GM19238 (cell line): ENCODE measurements at regions not wholly inside any gene's neighbourhood (a gene's known extent, or its start where the extent isn't known, plus 50 kb on each side); places are given as distances from the start of the nearest gene placed in this dataset.

Source experiments
- DNase-seq: peaks from one replicate; pipeline ENCODE4 v3.0.0; 2011; ENCODE audit warnings: low spot score; ENCODE audit not compliant: insufficient read length

DNA sequence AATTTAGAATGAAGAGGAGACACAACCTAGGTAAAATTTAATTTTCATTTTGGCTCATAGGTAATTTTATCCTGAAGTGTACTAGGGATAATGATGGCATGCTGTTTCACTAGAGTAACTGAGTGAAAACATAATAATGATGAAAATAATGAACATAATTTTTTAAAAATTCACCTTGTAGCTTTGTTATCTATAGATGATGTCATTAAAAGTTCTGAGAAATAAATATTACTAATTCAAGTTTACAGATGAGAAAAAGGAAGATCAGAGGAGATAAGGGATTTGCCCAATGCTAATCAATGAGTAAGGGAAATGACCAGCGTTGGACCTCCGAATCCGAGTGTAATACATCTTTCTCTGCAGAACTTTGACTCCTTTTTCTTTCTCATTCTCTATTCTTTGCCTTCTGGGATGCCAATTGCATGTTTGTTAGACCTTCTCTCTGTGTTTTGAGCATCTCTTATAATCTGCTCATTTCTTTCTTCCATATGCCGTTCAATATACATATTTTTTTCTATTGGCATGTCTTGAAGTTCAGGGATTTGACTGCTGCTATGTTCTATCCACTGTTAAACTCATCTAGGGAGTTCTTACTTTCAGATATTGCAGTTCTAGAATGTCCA lies 186.5 kb downstream of the SNX19 start:
- DNase-seq: no peak

GRCh38 chr11:130731401-130731800 lies 184.9 kb downstream of the SNX19 start:
- no peak for DNase-seq

- no peak for DNase-seq
Observed at GRCh38 chr11:130732476-130732875, 183.8 kb downstream of the SNX19 start.

DNA sequence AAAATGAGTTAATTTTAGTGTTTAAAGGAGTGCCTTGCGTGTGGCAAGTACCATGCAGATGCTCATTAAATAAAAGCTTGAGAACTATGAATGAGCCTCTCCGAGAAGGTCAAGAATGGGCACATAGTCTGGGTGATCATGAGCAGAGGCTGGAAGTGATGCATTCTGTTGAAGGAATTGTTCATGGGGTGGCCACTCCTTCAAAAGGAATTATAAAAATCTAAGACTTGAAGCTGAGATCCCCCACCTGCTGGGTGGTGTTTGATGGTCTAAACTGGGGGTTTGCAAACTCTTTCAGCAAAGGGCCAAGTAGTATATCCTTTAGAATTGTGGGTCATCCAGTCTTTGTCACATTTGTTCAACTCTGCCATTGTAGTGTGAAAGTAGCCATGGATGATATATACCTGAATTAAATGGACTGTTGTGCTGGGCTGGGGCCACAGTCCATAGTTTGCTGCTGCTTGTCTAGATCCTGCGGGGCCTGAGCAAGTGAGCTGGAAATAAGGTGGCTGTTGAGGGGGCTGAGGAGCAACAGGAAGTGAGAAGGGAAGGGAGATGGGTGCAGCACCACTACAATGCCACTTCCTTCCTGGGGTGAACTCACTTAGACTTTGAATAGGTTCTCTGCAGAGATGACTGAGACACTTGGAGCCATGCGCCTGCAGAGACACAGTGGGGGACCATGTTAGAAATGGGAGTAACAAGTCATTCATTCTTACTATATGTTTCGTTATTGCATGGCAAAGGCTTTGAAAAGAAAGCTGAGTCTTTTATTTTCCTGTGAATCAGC lies 179.0 kb downstream of the SNX19 start:
- no peak for DNase-seq

DNA sequence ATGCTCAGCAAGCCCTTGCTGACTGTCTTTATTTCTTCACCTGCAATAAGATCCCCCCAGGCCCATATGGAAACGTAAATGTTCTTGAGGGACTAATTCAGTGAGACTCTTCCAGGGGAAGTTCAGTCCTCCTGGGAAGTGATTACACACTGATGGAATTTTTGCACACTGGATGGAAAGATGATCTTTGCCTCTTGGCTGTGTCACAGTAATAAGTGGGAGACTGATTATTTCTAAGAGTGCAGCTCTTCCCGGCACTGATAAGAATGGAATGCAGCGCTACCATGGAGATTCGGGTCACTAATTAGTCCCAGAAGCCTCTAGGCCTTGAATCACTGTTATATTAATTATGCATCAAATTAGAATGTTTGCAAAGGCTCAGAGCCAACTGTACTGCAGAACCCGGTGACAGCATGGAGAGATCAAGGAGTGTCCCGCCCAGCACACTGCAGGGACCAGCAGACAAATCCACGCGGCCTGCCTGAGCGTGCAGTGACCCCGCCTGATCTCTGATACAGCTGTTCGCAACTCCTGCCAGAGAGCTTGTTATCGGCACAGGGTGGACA lies 178.3 kb downstream of the SNX19 start:
- DNase-seq: no peak

GRCh38 chr11:130738611-130739010 lies 177.7 kb downstream of the SNX19 start:
- DNase-seq: no peak

GRCh38 chr11:130740819-130741218 lies 175.5 kb downstream of the SNX19 start:
- DNase-seq: no peak

DNA sequence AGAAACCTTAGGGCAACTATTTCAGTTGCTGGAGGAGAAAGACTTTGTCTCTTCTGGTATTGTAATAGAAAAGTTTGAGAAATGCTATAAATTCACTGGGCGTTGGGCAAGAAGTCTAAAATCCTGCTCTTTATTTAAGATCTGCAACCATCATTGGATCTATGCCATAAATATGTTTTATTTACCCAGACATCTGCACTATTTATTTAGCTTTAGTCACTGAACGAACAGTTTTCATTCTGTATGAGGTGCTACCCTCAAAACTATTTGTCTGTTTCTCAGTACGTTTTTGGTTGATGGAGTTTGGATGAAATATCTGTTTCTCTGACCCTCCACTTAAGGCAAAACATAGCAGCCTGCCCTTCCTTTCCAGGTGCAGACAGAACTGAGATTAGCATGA lies 171.5 kb downstream of the SNX19 start:
- no peak for DNase-seq

DNA sequence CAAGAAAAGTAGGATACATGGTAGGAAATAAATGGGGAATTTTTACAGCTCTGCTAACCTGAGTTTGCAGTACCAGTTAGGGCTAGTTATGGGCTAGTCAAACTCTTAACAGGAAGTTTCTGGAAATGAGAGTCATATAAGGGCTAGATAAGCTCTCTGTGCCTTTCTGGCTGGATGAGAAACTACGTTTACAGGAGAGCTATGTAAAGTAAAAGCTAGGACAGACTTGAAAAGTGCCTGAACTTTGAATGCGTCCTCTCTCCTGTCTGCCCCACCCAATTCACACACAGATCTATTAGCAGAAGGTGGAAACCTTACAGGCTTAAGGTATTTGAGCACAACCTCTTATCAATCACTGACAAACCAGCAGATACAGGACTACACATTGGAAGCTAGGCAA lies 167.1 kb downstream of the SNX19 start:
- no peak for DNase-seq

DNA sequence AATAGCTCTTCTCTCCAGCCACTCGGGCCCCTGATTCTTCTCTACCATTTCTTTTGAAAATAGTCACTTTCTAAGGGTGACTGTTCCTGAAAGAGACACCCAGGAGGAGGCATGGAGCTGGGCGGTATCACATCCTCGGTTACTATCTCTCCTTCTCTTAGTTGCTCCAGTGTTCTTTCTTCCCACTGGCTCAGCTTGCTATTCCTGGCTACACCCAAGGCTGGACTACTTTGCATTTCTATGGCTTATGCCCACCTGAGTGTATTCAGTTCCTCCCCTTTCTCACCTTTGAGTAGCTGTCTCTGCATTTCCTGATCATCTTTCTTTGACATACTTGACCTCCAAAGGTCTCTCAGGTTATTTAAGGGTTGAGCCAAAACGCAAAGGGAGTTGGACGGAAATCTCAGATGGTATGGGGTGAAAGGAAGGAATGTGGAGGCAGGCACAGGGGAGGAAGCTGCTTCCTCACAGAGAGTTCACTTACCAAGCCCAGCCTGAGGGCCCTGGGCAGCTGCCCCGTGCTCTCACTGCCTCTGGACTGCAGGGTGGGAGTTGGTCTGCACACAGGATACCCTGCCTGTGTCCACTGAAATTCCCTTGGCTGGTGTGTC lies 155.7 kb downstream of the SNX19 start:
- DNase-seq: no peak

- DNase-seq: no peak
Observed at GRCh38 chr11:130761560-130762220, 154.6 kb downstream of the SNX19 start.

DNA sequence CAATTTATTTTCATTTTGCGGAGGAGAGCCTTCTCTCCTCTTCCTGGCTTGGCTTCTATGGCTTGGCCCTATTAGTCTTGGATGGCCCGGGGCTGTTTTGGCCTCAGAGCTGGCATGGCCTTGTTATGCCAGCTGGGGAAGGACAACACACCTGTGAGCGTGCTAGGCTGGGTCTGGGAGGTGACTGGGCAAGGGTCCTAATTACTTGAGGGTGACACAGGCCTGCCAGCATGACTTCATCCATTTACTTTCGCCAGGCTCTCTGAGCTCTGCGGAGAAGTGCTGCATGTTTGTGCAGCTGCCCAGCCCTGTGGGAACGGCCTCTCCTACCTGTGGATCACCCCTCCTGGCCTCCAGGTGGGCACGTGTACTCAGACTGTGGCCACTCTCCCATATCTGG lies 153.6 kb downstream of the SNX19 start:
- no peak for DNase-seq

DNA sequence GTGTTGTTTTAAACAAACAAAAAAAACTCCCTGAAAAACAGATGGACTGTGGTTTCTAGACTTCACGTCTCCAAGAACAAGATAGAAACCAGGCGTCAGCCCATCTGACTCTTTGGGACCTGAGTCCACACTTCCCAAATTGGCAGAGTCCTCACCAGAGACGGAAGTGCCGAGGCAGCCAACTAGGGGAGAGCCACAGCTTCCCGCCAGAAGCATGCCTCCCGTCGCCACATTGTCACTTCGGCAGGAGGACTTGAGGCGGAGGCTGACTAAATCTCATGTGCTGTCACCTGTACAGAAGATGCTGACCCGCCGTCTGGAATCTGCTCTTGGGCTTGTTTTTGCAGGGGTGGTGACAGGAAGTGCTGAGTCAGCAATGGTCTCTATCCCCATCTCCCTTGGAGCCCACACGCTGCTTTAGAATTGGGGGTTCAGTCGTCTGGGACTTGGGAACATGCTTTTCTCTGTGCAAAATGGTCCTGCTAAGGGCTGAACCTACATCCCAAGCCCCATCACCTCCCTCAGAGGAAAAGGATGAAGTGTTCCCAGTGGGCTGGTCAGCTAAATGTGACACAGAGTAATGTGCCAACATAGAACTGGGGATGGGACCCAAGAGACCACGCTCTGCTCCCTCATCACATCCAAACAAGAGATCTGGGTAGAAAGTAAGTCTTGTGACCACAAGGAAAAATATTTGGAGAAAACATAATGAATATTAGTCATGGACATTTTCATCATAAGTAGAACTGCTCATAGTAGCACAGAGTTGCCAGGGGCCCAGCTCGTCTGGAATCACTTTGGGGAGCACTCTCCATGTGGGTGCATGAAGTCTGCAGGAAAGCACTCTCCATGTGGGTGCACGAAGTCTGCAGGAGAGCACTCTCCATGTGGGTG lies 152.9 kb downstream of the SNX19 start:
- DNase-seq: no peak

- no peak for DNase-seq
Observed at GRCh38 chr11:130765406-130765805, 150.9 kb downstream of the SNX19 start.

- peak; percentile 3 for DNase-seq
Observed at GRCh38 chr11:130765951-130766649, 150.2 kb downstream of the SNX19 start.

DNA sequence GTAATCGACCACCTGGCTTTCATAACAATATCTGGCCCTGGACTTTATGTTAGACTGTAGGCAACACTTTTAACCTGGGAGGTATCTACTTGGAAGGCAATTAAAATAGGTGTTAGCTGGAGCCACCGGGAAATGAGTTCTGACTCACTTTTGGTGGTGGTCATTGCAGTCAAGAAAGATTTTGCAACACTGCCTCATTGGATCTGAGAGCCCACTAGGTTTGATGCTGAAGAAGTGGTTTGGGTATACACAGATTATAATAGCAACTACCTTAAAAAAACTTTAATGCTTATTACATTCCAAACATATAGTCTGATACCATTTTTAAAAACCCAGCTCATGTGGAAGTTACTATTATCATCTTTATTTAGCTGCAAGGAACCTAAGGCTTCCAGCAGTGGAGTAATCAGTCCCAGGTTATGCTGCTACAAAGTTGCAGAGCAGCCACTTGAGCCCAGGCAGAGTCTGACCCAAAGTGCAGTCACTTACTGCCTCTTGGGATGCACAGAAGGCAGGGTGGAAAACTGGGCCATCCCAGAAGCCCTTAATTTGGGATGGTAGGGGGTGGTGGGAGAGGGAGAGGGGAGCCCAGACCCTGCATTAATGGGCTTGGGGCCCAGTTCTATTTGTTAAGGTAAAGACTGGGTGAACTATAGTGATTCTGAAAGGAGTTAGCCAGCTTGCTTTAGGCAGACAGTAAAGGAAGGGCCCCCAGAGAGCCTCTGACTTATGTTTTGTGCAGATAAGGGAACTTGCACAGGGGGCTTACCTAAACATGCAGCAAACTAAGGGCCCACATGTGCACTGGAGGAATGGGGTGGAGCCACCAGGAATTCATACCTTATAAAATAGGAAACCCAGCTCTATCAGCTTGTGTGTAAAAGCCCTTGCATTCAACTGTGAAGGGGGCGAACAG lies 149.4 kb downstream of the SNX19 start:
- DNase-seq: no peak

DNA sequence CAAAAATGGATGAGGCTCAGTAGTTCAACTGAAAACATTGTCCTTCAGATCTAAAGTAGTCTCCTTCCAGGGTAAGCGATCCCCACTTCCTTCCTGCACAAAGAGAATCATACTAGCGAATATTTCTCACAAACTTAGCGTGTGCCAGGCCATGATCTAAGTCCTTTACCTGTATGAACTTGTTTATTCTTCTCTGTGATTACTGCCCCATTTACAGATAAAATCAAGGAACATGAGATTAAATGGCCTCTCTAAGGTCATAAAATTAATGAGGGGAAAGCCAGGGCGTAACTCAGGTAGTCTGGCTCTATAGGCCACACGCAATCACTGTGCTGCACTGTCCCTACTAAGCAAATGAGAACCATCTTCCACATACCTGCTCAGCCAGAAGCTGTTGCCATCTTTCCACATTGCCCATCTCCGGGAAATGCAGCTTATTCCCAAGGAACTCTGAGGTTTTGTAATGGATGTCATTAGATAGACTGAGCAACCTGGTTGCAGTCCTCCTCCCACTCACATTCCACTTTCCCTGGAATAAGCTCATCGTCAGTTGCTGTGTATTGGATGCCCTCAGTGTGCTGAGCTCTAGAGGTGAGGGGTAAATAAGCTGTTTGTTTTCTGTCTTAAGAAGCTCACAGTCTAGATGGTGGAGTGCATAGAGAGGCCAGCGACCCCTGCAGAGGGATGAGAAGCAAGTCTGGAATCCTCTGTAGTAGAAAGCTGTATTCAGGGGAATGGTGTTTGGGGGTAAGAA lies 146.3 kb downstream of the SNX19 start:
- no peak for DNase-seq

- DNase-seq: no peak
Observed at GRCh38 chr11:130771708-130772107, 144.6 kb downstream of the SNX19 start.
